K562 (cell line): ENCODE measurements at regions not wholly inside any gene's neighbourhood (a gene's known extent, or its start where the extent isn't known, plus 50 kb on each side); places are given as distances from the start of the nearest gene placed in this dataset. TPM values are rescaled to one million over a fixed set of nuclear protein-coding genes. Genes with fewer than 3 reads are reported as not detected.

Experiments used
- small RNA-seq: library from RNA; depleted of rRNA; stranded (forward); fragments of <200 nt; gene quantifications from one replicate; pipeline ENCODE3, GENCODE V24; 2014

Small RNA genes in the stretch of these regions (small RNA-seq; reads per million reads assigned to genes)
- gene RF00002 (0.26 reads per million), gene RF00019 (not detected)
